DOHH2 (cell line): ENCODE measurements at regions not wholly inside any gene's neighbourhood (a gene's known extent, or its start where the extent isn't known, plus 50 kb on each side); places are given as distances from the start of the nearest gene placed in this dataset.

Experiments used
- H3F3A ChIP-seq: fragments of 200-600 bp; sonication (generic), shearing (Covaris generic); 2 replicates; pipeline ENCODE4 v1.6.0; 2016; ENCODE audit warnings: antibody characterized with exemption, mild to moderate bottlenecking; ENCODE audit not compliant: control insufficient read depth, insufficient read depth
- H3K27ac ChIP-seq: fragments of 200-600 bp; sonication (generic); 2 replicates; pipeline ENCODE4 v1.5.1; 2014; ENCODE audit warnings: low read depth, mild to moderate bottlenecking, low read length, moderate library complexity
- H3K27me3 ChIP-seq: fragments of 200-600 bp; sonication (generic); 2 replicates; pipeline ENCODE4 v1.6.1; 2014; ENCODE audit warnings: mild to moderate bottlenecking, low read length, mixed read lengths; ENCODE audit not compliant: control insufficient read depth
- H3K36me3 ChIP-seq: fragments of 200-600 bp; sonication (generic); 2 replicates; pipeline ENCODE4 v1.6.1; 2014; ENCODE audit warnings: mild to moderate bottlenecking, low read length, moderate library complexity, mixed read lengths; ENCODE audit not compliant: control insufficient read depth
- H3K4me1 ChIP-seq: fragments of 200-600 bp; sonication (generic); 2 replicates; pipeline ENCODE4 v1.6.1; 2014; ENCODE audit warnings: mild to moderate bottlenecking, low read length, mixed read lengths; ENCODE audit not compliant: control insufficient read depth
- H3K4me2 ChIP-seq: fragments of 200-600 bp; sonication (generic); 2 replicates; pipeline ENCODE4 v1.6.0; 2014; ENCODE audit warnings: mild to moderate bottlenecking, low read length, moderate library complexity
- H3K4me3 ChIP-seq: fragments of 200-600 bp; sonication (generic); 2 replicates; pipeline ENCODE4 v1.5.1; 2014; ENCODE audit warnings: mild to moderate bottlenecking, low read length, mixed read lengths
- H3K79me2 ChIP-seq: fragments of 200-600 bp; sonication (generic); 2 replicates; pipeline ENCODE4 v1.6.1; 2014; ENCODE audit warnings: mild to moderate bottlenecking, low read length, mixed read lengths; ENCODE audit not compliant: control insufficient read depth
- H3K9me2 ChIP-seq: fragments of 200-600 bp; sonication (generic); replicated peaks from 2 replicates; pipeline ENCODE4 v1.6.1; 2014; ENCODE audit warnings: mild to moderate bottlenecking, low read length, mixed read lengths; ENCODE audit not compliant: control insufficient read depth
- H3K9me3 ChIP-seq: fragments of 200-600 bp; sonication (generic); 2 replicates; pipeline ENCODE4 v1.6.1; 2014; ENCODE audit warnings: antibody characterized with exemption, low read length, mixed read lengths; ENCODE audit not compliant: control insufficient read depth, insufficient read depth
- H4K20me1 ChIP-seq: fragments of 200-600 bp; sonication (generic); 2 replicates; pipeline ENCODE4 v1.6.0; 2014; ENCODE audit warnings: low read depth, mild to moderate bottlenecking, antibody characterized with exemption, low read length, moderate library complexity; ENCODE audit not compliant: control insufficient read depth, insufficient read depth
- EZH2phosphoT487 ChIP-seq: fragments of 200-600 bp; sonication (generic); IDR thresholded peaks from 2 replicates; pipeline ENCODE4 v1.6.1; 2017; ENCODE audit warnings: borderline replicate concordance, mild to moderate bottlenecking, antibody characterized with exemption, low read length, moderate library complexity, mixed read lengths
- TF ChIP-seq, protein P1 (sequence below): fragments of 200-600 bp; sonication (generic); IDR thresholded peaks from one replicate; pipeline ENCODE4 v1.5.1; 2014; ENCODE audit warnings: antibody characterized with exemption, mild to moderate bottlenecking, low read depth, low read length; ENCODE audit not compliant: poor library complexity, severe bottlenecking

DNA sequence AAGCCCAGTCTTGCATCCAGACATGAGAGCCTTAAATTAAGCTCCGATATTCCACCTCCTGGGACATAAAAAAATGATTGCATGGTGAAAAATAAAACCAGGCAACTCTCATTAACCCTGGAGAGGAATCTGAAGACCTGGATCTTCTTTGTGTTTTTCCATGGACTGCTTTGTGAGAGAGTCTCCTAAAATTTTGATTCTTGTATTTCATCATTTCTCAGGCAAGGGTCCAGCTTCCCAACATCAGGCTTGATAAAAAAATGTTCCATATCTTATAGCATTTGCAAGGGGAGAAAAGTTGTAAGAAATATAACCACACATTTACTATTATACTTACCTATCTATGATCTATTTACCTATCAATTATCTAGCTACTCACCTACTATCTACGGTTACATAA is 327.5 kb upstream of the SPHKAP start:
- Histone ChIP-seq H3K9me2 (no peaks in the 10 kb centered on the region), H3F3A (no peaks in the 10 kb centered on the region), H4K20me1 (no peaks in the 10 kb centered on the region), H3K4me3 (no peak overlapping the region), H3K4me1 (no peaks in the 10 kb centered on the region), H3K27ac (no peak overlapping the region), H3K9me3 (no peaks in the 10 kb centered on the region), H3K79me2 (no peaks in the 10 kb centered on the region), H3K27me3 (no peaks in the 10 kb centered on the region), H3K36me3 (no peaks in the 10 kb centered on the region), H3K4me2 (no peak overlapping the region)
- TF ChIP-seq, protein P1, sequence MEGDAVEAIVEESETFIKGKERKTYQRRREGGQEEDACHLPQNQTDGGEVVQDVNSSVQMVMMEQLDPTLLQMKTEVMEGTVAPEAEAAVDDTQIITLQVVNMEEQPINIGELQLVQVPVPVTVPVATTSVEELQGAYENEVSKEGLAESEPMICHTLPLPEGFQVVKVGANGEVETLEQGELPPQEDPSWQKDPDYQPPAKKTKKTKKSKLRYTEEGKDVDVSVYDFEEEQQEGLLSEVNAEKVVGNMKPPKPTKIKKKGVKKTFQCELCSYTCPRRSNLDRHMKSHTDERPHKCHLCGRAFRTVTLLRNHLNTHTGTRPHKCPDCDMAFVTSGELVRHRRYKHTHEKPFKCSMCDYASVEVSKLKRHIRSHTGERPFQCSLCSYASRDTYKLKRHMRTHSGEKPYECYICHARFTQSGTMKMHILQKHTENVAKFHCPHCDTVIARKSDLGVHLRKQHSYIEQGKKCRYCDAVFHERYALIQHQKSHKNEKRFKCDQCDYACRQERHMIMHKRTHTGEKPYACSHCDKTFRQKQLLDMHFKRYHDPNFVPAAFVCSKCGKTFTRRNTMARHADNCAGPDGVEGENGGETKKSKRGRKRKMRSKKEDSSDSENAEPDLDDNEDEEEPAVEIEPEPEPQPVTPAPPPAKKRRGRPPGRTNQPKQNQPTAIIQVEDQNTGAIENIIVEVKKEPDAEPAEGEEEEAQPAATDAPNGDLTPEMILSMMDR, result no peak
- no peak for TF ChIP-seq EZH2phosphoT487

DNA sequence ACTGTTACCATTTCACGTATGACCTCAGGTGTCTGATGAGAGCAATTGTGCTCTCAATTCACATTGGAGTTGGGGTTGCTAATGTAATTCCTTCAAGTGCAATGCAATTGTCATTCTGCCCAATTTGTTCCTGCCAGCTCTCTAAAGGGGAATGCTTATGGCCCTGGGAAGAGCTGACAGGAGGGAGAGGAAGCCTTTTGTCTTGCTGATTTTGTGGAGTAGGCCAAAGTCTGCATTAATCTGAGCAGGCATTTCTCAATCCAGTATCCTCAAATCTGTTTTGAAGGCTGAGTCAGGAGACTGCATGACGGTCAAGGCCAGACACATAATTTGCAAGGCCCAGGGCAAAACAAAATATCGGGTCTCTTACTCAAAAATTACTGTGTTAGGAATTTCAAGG is 326.4 kb upstream of the SPHKAP start:
- no peaks in the 10 kb centered on the region for H3K36me3 ChIP-seq
- H3K4me2 ChIP-seq, result no peak overlapping the region
- H3K4me1 ChIP-seq, result no peaks in the 10 kb centered on the region
- H3K79me2 ChIP-seq, result no peaks in the 10 kb centered on the region
- H3K4me3 ChIP-seq, result no peak overlapping the region
- no peaks in the 10 kb centered on the region for H3F3A ChIP-seq
- no peaks in the 10 kb centered on the region for H3K27me3 ChIP-seq
- no peaks in the 10 kb centered on the region for H3K9me3 ChIP-seq
- no peaks in the 10 kb centered on the region for H4K20me1 ChIP-seq
- TF ChIP-seq, protein P1, result no peak
- no peak for TF ChIP-seq EZH2phosphoT487
- no peak overlapping the region for H3K27ac ChIP-seq
- no peaks in the 10 kb centered on the region for H3K9me2 ChIP-seq

DNA sequence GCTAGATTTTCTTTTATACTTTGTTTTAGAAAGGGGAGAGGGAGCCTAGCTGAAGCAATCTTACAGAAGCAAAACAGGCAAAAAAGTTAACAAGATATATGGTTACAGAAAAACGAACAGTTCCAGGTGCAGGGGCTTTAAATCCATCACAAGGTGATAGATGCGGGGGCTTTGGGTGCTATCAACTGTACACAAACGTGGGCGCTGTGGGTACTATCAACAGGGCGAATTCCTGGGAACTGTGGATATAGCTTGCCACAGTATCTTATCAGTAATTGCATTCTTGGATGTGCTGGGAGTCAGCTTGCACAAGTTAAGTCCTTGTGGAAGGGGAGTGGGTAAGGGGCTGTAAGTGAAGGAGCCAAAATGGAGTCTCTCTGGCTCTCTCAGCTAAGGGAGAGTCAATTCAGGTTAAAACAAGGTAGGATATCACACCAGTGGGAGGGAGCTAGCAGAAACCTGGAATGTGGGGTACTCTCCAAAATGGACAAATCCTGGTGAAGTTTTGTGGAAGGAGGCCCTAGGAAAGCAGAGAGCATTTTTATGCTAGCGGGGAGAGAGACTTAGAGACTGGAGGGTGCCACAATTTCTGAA is 325.8 kb upstream of the SPHKAP start:
- Histone ChIP-seq H3K4me2 (no peak overlapping the region), H3K9me3 (no peaks in the 10 kb centered on the region), H3K27me3 (no peaks in the 10 kb centered on the region), H3K9me2 (no peaks in the 10 kb centered on the region), H3K36me3 (no peaks in the 10 kb centered on the region), H3K79me2 (no peaks in the 10 kb centered on the region), H3K4me1 (no peaks in the 10 kb centered on the region), H3K27ac (no peak overlapping the region), H3K4me3 (no peak overlapping the region), H4K20me1 (no peaks in the 10 kb centered on the region), H3F3A (no peaks in the 10 kb centered on the region)
- TF ChIP-seq, protein P1, result no peak
- no peak for TF ChIP-seq EZH2phosphoT487
